Mucosa of descending colon (tissue), 3 donors: ENCODE measurements at regions not wholly inside any gene's neighbourhood (a gene's known extent, or its start where the extent isn't known, plus 50 kb on each side); places are given as distances from the start of the nearest gene placed in this dataset.

Experiments
- ATAC-seq: fragments of 200-7000 bp; cut with Tn5 transposase; one replicate; pipeline ENCODE4 v1.9.1; 2020; ENCODE audit warnings: mild to moderate bottlenecking, moderate library complexity
- DNase-seq, 3 donors: peaks; one replicate each; pipeline ENCODE4 v3.0.0-alpha.2; 2020
- H3K36me3 ChIP-seq: fragments of 200-600 bp; one replicate; pipeline ENCODE4 v1.8.0; 2021; ENCODE audit warnings: low read depth, mild to moderate bottlenecking
- H3K4me1 ChIP-seq: fragments of 200-600 bp; one replicate; pipeline ENCODE4 v1.8.0; 2021; ENCODE audit warnings: low read depth, mild to moderate bottlenecking
- H3K4me3 ChIP-seq: fragments of 200-600 bp; one replicate; pipeline ENCODE4 v1.8.0; 2021; ENCODE audit warnings: mild to moderate bottlenecking
- H3K9me3 ChIP-seq: fragments of 200-600 bp; one replicate; pipeline ENCODE4 v1.8.0; 2021; ENCODE audit warnings: mild to moderate bottlenecking
- intact Hi-C, 2 donors: fragments of 100-400 bp; cut with DNase I in 1 of 2; cut with micrococcal nuclease in 1 of 2; formaldehyde crosslinking; loops; one replicate each; pipeline versions ENCODE4 v1.11.0 to v1.11.1; 2022; cut with DNase I, micrococcal nuclease
- TF ChIP-seq, protein P1 (sequence below): fragments of 200-600 bp; IDR thresholded peaks from one replicate; pipeline ENCODE4 v1.8.0; 2022; ENCODE audit warnings: antibody characterized with exemption, mild to moderate bottlenecking
- donor health status: DM: no; HTN: no; CAD: no; lungs with moderate emphysema.
- donor health status: DM: no; HTN: no; CAD: no.
- donor health status: DM: no; HTN: yes; CAD: no.

GRCh38 chr9:29976981-29977380 is 2403.7 kb upstream of the C9orf72 start:
- TF ChIP-seq, protein P1, sequence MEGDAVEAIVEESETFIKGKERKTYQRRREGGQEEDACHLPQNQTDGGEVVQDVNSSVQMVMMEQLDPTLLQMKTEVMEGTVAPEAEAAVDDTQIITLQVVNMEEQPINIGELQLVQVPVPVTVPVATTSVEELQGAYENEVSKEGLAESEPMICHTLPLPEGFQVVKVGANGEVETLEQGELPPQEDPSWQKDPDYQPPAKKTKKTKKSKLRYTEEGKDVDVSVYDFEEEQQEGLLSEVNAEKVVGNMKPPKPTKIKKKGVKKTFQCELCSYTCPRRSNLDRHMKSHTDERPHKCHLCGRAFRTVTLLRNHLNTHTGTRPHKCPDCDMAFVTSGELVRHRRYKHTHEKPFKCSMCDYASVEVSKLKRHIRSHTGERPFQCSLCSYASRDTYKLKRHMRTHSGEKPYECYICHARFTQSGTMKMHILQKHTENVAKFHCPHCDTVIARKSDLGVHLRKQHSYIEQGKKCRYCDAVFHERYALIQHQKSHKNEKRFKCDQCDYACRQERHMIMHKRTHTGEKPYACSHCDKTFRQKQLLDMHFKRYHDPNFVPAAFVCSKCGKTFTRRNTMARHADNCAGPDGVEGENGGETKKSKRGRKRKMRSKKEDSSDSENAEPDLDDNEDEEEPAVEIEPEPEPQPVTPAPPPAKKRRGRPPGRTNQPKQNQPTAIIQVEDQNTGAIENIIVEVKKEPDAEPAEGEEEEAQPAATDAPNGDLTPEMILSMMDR: no peak
- intact Hi-C loops: no loop called here
- DNase-seq (no peak), ATAC-seq (no peak)
- Histone ChIP-seq H3K36me3 (no peaks in the 10 kb centered on the region), H3K4me1 (no peaks in the 10 kb centered on the region), H3K4me3 (no peak overlapping the region), H3K9me3 (no peaks in the 10 kb centered on the region)

DNA sequence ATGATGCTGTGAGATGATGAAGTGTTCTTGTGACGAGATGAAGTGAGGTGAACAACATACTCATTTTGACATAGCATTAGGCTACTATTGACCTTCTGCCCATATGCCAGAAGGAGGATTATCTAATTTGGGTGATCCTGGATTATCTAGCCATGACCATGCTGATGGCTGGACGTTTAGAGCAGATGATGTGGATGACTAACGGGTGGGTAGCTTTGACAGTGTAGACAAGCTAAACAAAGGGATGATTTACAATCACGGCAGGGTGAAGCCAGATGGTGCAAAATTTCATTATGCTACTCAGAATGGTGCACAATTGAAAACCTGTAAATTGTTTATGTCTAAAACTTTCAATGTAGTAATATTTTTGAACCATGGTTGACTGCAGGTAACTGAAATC is 2403.4 kb upstream of the ACO1 start:
- H3K9me3 ChIP-seq: no peaks in the 10 kb centered on the region
- intact Hi-C loops: no loop called here
- ATAC-seq (no peak), DNase-seq (no peak)
- no peaks in the 10 kb centered on the region for H3K4me1 ChIP-seq
- H3K4me3 ChIP-seq: no peak overlapping the region
- H3K36me3 ChIP-seq: no peaks in the 10 kb centered on the region
- TF ChIP-seq, protein P1: no peak

- intact Hi-C loops: no loop called here
- H3K4me3 ChIP-seq: no peak overlapping the region
- H3K36me3 ChIP-seq: no peaks in the 10 kb centered on the region
- DNase-seq: peak in 1 of 3 donors; percentile 64
- no peaks in the 10 kb centered on the region for H3K9me3 ChIP-seq
- H3K4me1 ChIP-seq: peaks cover 5% of the 10 kb centered on the region
- TF ChIP-seq, protein P1: no peak
- ATAC-seq: peak; percentile 100
Observed at GRCh38 chr9:29999645-30000044, 2384.8 kb upstream of the ACO1 start.

DNA sequence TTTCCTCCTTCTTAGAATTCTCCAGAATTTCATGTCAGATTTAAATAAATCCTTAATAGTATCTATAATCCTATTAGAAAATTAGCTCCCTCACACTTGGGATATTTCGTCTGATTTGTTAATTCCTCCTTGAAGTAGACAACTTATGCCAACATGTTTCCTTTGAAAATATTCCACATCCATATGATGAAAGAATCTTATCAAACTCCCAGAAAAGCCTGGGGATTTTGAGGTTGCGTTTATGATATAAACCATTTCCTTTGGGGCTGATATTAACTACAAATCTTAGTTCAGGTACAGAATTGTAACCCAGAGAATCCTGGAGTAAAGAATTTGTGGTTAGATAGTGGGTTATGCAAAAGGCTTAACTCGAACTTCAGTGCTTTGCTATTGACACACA is 2373.8 kb upstream of the ACO1 start:
- TF ChIP-seq, protein P1: no peak
- Histone ChIP-seq H3K4me3 (no peak overlapping the region), H3K36me3 (no peaks in the 10 kb centered on the region), H3K9me3 (no peaks in the 10 kb centered on the region), H3K4me1 (no peaks in the 10 kb centered on the region)
- DNase-seq (no peak), ATAC-seq (no peak)
- intact Hi-C loops: no loop called here

- DNase-seq (no peak), ATAC-seq (no peak)
- TF ChIP-seq, protein P1: no peak
- Histone ChIP-seq H3K36me3 (no peaks in the 10 kb centered on the region), H3K4me3 (no peak overlapping the region), H3K9me3 (no peaks in the 10 kb centered on the region), H3K4me1 (no peaks in the 10 kb centered on the region)
- intact Hi-C loops: no loop called here
Observed at GRCh38 chr9:30012622-30013021, 2371.8 kb upstream of the ACO1 start.

- no peak for DNase-seq
- H3K4me3 ChIP-seq: no peak overlapping the region
- no peak for ATAC-seq
- H3K36me3 ChIP-seq: no peaks in the 10 kb centered on the region
- TF ChIP-seq, protein P1: no peak
- intact Hi-C loops: no loop called here
- no peaks in the 10 kb centered on the region for H3K4me1 ChIP-seq
- H3K9me3 ChIP-seq: no peaks in the 10 kb centered on the region
Observed at GRCh38 chr9:30015073-30015472, 2369.4 kb upstream of the ACO1 start.
